GM12878 (cell line): ENCODE measurements at regions not wholly inside any gene's neighbourhood (a gene's known extent, or its start where the extent isn't known, plus 50 kb on each side); places are given as distances from the start of the nearest gene placed in this dataset.

ENCODE experiments used
- ATAC-seq: fragments of 200-7000 bp; cut with Tn5 transposase; 3 replicates; pipeline ENCODE4 v1.9.1; 2020; ENCODE audit warnings: mild to moderate bottlenecking, moderate library complexity
- BruUV-seq: library from RNA; stranded (reverse); fragments of 400-500 nt; replicated peaks from 2 replicates; lab custom pipeline; 2021; lab: Mats Ljungman, UMichigan
- CTCF ChIA-PET: fragments of 300-600 bp; sonication (Branson Sonifier 250); formaldehyde crosslinking; extraction: SDS; loops from one replicate; lab custom pipeline; 2021; ENCODE audit warnings: inconsistent platforms; lab: Yijun Ruan, JAX
- POLR2A ChIA-PET: fragments of 350-600 bp; formaldehyde crosslinking; extraction: SDS; loops from one replicate; lab custom pipeline; 2021; ENCODE audit warnings: inconsistent platforms; lab: Charles Lee
- RAD21 ChIA-PET: fragments of 300-600 bp; sonication (Branson Sonifier 250); formaldehyde crosslinking; loops from one replicate; lab custom pipeline; 2023; ENCODE audit warnings: antibody characterized with exemption; ENCODE audit not compliant: unreplicated experiment; lab: Charles Lee
- SMC1A ChIA-PET: fragments of 300-600 bp; sonication (Branson Sonifier 250); formaldehyde crosslinking; loops from one replicate; lab custom pipeline; 2023; ENCODE audit not compliant: unreplicated experiment, uncharacterized antibody; lab: Charles Lee
- DNase-seq: peaks from one replicate; pipeline ENCODE4 v3.0.0-alpha.2; 2011; ENCODE audit warnings: low read depth, low spot score
- FAIRE-seq: peaks from 3 replicates; lab custom pipeline; 2011; peaks lifted over from hg19 to GRCh38; lab: Jason Lieb, UNC
- H2AFZ ChIP-seq: 2 replicates; pipeline ENCODE4 v1.6.0; 2011; ENCODE audit warnings: low read depth, low read length, control low read depth; ENCODE audit not compliant: control insufficient read depth
- H3K27ac ChIP-seq: 2 replicates; pipeline ENCODE4 v1.5.1; 2011; ENCODE audit warnings: control low read depth; ENCODE audit not compliant: control insufficient read depth, insufficient read depth
- H3K27me3 ChIP-seq, 2 experiments: replicated peaks in 1 of 2; 2 replicates each; pipeline versions ENCODE4 v1.6.0 to v1.6.1; 2011; ENCODE audit warnings: low read length in 1 of 2; ENCODE audit not compliant: control insufficient read depth in 2 of 2, insufficient read depth in 2 of 2
- H3K36me3 ChIP-seq, 2 experiments: 2 replicates each; pipeline ENCODE4 v1.5.1; 2011; ENCODE audit warnings: low read length in 1 of 2; ENCODE audit not compliant: control insufficient read depth in 2 of 2, insufficient read depth in 2 of 2
- H3K4me1 ChIP-seq: 2 replicates; pipeline ENCODE4 v1.6.1; 2011; ENCODE audit warnings: mild to moderate bottlenecking, low read length, moderate library complexity, mixed read lengths; ENCODE audit not compliant: control insufficient read depth, insufficient read depth
- H3K4me2 ChIP-seq: 2 replicates; pipeline ENCODE4 v1.6.0; 2011; ENCODE audit warnings: control low read depth; ENCODE audit not compliant: control insufficient read depth, insufficient read depth
- H3K4me3 ChIP-seq: fragments of 200-600 bp; sonication (generic); 2 replicates; pipeline ENCODE4 v1.5.1; 2016
- H3K79me2 ChIP-seq: 2 replicates; pipeline ENCODE4 v1.6.0; 2011; ENCODE audit warnings: low read length; ENCODE audit not compliant: control insufficient read depth, insufficient read depth
- H3K9ac ChIP-seq: 2 replicates; pipeline ENCODE4 v1.8.0; 2011; ENCODE audit warnings: low read length, control low read depth, mixed read lengths; ENCODE audit not compliant: control insufficient read depth, insufficient read depth
- H3K9me3 ChIP-seq: replicated peaks from 3 replicates; pipeline ENCODE4 v1.5.1; 2011; ENCODE audit warnings: mild to moderate bottlenecking, low read length; ENCODE audit not compliant: control insufficient read depth, insufficient read depth
- H4K20me1 ChIP-seq: 2 replicates; pipeline ENCODE4 v1.6.0; 2011; ENCODE audit not compliant: control insufficient read depth, insufficient read depth
- MEF2A ChIP-seq: IDR thresholded peaks from 2 replicates; pipeline ENCODE4 v1.6.1; 2011; ENCODE audit warnings: low read depth, mild to moderate bottlenecking, low read length, moderate library complexity; ENCODE audit not compliant: insufficient read depth
- NRF1 ChIP-seq: conservative IDR thresholded peaks from 2 replicates; pipeline ENCODE4 v1.6.1; 2011; ENCODE audit warnings: mild to moderate bottlenecking, low read depth, low read length, improper control_type of control experiment
- RCOR1 ChIP-seq: conservative IDR thresholded peaks from 2 replicates; pipeline ENCODE4 v1.6.1; 2012; ENCODE audit warnings: low read depth, low read length, improper control_type of control experiment
- RFX5 ChIP-seq: IDR thresholded peaks from 2 replicates; pipeline ENCODE4 v1.6.1; 2011; ENCODE audit warnings: low read depth, low read length, improper control_type of control experiment
- TBL1XR1 ChIP-seq: IDR thresholded peaks from 2 replicates; pipeline ENCODE4 v1.6.1; 2012; ENCODE audit warnings: low read depth, low read length, improper control_type of control experiment
- WGBS: methylation state at CpG from one replicate; pipeline ENCODE4 v1.1.6; 2016; ENCODE audit warnings: low lambda C conversion rate; ENCODE audit not compliant: insufficient replicate concordance, insufficient coverage; ENCODE audit errors: missing lambda C conversion rate; 5-methylcytosine and 5-hydroxymethylcytosine counted together
- in situ Hi-C: fragments of 300-500 bp; cut with MboI; formaldehyde crosslinking; loops from 9 replicates; pipeline ENCODE4 v1.14.3; 2018; ENCODE audit warnings: mixed read lengths
- intact Hi-C: fragments of 100-400 bp; cut with micrococcal nuclease; formaldehyde crosslinking; loops from one replicate; pipeline ENCODE4 v1.14.2; 2022; ENCODE audit not compliant: unreplicated experiment
- TF ChIP-seq, protein P1 (sequence below): IDR thresholded peaks from 2 replicates; pipeline ENCODE4 v1.6.1; 2012; ENCODE audit warnings: low read length, inconsistent platforms
- TF ChIP-seq, protein P2 (sequence below): fragments of 150-350 bp; IDR thresholded peaks from 2 replicates; pipeline ENCODE4 v1.6.1; 2014; ENCODE audit warnings: mild to moderate bottlenecking, low read depth, low read length

DNA sequence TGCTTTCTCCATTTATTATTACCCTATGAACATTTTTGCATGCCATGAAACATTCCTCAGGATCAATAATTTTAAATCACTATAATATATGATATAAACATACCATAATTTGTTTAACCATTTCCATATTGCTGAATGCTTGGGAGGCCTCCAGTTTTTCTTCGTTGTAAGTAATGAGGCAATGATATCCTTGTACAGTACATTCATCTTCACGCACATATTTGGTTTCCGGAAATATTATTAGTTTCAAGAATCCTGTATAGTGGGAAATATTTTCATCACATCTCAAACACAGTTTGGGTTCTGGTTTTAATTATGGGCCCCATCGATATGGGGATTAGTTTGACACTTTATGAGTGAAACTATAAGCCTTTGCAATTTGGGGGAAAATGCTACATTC, 135.4 kb downstream of the HS3ST3B1 start:
- ATAC-seq (no peak), DNase-seq (no peak)
- 34% methylated on average over 4 of the region's 4 CpGs for WGBS
- CTCF ChIA-PET = no interaction called here
- no TSS peak for BruUV-seq
- in situ Hi-C loops = no loop called here
- no peak overlapping the region for H3K4me2 ChIP-seq
- no peaks in the 10 kb centered on the region for H4K20me1 ChIP-seq
- no peaks in the 10 kb centered on the region for H3K27me3 ChIP-seq
- POLR2A ChIA-PET = no interaction called here
- RAD21 ChIA-PET = no interaction called here
- H3K9ac ChIP-seq = no peak overlapping the region
- TF ChIP-seq, protein P1, sequence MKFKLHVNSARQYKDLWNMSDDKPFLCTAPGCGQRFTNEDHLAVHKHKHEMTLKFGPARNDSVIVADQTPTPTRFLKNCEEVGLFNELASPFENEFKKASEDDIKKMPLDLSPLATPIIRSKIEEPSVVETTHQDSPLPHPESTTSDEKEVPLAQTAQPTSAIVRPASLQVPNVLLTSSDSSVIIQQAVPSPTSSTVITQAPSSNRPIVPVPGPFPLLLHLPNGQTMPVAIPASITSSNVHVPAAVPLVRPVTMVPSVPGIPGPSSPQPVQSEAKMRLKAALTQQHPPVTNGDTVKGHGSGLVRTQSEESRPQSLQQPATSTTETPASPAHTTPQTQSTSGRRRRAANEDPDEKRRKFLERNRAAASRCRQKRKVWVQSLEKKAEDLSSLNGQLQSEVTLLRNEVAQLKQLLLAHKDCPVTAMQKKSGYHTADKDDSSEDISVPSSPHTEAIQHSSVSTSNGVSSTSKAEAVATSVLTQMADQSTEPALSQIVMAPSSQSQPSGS = no peak
- TF ChIP-seq RFX5 (no peak), TBL1XR1 (no peak), NRF1 (no peak), RCOR1 (no peak), MEF2A (no peak)
- TF ChIP-seq, protein P2, sequence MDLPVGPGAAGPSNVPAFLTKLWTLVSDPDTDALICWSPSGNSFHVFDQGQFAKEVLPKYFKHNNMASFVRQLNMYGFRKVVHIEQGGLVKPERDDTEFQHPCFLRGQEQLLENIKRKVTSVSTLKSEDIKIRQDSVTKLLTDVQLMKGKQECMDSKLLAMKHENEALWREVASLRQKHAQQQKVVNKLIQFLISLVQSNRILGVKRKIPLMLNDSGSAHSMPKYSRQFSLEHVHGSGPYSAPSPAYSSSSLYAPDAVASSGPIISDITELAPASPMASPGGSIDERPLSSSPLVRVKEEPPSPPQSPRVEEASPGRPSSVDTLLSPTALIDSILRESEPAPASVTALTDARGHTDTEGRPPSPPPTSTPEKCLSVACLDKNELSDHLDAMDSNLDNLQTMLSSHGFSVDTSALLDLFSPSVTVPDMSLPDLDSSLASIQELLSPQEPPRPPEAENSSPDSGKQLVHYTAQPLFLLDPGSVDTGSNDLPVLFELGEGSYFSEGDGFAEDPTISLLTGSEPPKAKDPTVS = no peak
- TF ChIP-seq, all 136 proteins: peak for 0
- intact Hi-C loops = no loop called here
- no peak for FAIRE-seq
- no peak overlapping the region for H3K4me3 ChIP-seq
- no peaks in the 10 kb centered on the region for H3K36me3 ChIP-seq
- H3K27ac ChIP-seq = no peak overlapping the region
- H3K9me3 ChIP-seq = no peaks in the 10 kb centered on the region
- H3K4me1 ChIP-seq = no peaks in the 10 kb centered on the region
- SMC1A ChIA-PET = no interaction called here
- H2AFZ ChIP-seq = no peak overlapping the region
- H3K79me2 ChIP-seq = no peaks in the 10 kb centered on the region
